ENCODE measurements at regions not wholly inside any gene's neighbourhood (a gene's known extent, or its start where the extent isn't known, plus 50 kb on each side); places are given as distances from the start of the nearest gene placed in this dataset.

- no peak overlapping the region for H3K4ac ChIP-seq (ENCODE audit: low read depth, low read length)
- CTCF ChIA-PET: no interaction called here
- dilution Hi-C loops (cut with HindIII; ENCODE audit: low sequenced_read_pairs, unreplicated experiment): no loop called here
- ATAC-seq (ENCODE audit: low read depth): no peak
- no peak for DNase-seq
- no CpG with 5 or more reads among the region's 1 CpG for WGBS, 2 experiments (ENCODE audit: extremely low coverage in 2 of 2, insufficient read length in 1 of 2)
- TF ChIP-seq, protein P1, sequence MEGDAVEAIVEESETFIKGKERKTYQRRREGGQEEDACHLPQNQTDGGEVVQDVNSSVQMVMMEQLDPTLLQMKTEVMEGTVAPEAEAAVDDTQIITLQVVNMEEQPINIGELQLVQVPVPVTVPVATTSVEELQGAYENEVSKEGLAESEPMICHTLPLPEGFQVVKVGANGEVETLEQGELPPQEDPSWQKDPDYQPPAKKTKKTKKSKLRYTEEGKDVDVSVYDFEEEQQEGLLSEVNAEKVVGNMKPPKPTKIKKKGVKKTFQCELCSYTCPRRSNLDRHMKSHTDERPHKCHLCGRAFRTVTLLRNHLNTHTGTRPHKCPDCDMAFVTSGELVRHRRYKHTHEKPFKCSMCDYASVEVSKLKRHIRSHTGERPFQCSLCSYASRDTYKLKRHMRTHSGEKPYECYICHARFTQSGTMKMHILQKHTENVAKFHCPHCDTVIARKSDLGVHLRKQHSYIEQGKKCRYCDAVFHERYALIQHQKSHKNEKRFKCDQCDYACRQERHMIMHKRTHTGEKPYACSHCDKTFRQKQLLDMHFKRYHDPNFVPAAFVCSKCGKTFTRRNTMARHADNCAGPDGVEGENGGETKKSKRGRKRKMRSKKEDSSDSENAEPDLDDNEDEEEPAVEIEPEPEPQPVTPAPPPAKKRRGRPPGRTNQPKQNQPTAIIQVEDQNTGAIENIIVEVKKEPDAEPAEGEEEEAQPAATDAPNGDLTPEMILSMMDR (conservative IDR thresholded peaks at IDR 0.05; ENCODE audit: low read depth, low read length): no peak
- TF ChIP-seq FOS (IDR thresholded peaks at IDR 0.05; ENCODE audit: low read depth, low read length): no peak
- TF ChIP-seq CHD1 (IDR thresholded peaks at IDR 0.05; ENCODE audit: low read depth, low read length): no peak
- no peak for TF ChIP-seq POLR2A (IDR thresholded peaks at IDR 0.05; ENCODE audit: low read depth, low read length)
- no peak for TF ChIP-seq MXI1 (IDR thresholded peaks at IDR 0.05; ENCODE audit: borderline replicate concordance, low read depth, low read length)
- no peak for TF ChIP-seq RAD21 (IDR thresholded peaks at IDR 0.05; ENCODE audit: low read length)
- no peak overlapping the region for H3K23ac ChIP-seq (ENCODE audit: low read depth, low read length)
- no peak overlapping the region for H2AK5ac ChIP-seq (ENCODE audit: low read depth, low read length)
- no peaks in the 10 kb centered on the region for H3K27me3 ChIP-seq (ENCODE audit: control insufficient read depth, insufficient read depth, low read length)
- H3K4me3 ChIP-seq (ENCODE audit: insufficient read depth, low read depth, low read length): no peak overlapping the region
- no peak overlapping the region for H3K27ac ChIP-seq (ENCODE audit: insufficient read depth, low read length)
- no peaks in the 10 kb centered on the region for H3K4me1 ChIP-seq (ENCODE audit: control insufficient read depth, insufficient read depth, low read length)
- no peak overlapping the region for H3K56ac ChIP-seq (ENCODE audit: extremely low read depth, insufficient read depth, low read length)
- H2BK15ac ChIP-seq (ENCODE audit: low read depth, low read length): no peak overlapping the region
- BruUV-seq (replicated peaks): no TSS peak
- POLR2A ChIA-PET (ENCODE audit: unreplicated experiment): no interaction called here
- H3K14ac ChIP-seq (replicated peaks; ENCODE audit: low read depth, low read length): no peak overlapping the region
- H2BK20ac ChIP-seq (ENCODE audit: low read depth, low read length): no peak overlapping the region
- no peak overlapping the region for H2AFZ ChIP-seq (replicated peaks; ENCODE audit: low read length, poor library complexity)
- no peak overlapping the region for H2AK9ac ChIP-seq (replicated peaks; ENCODE audit: low read depth, low read length, poor library complexity)
- H4K8ac ChIP-seq (ENCODE audit: low read depth in 2 of 2, low read length in 2 of 2): no peak overlapping the region
- H3K9ac ChIP-seq (ENCODE audit: low read depth, low read length): no peak overlapping the region
- H4K5ac ChIP-seq (ENCODE audit: low read depth, low read length): no peak overlapping the region
- H3K79me1 ChIP-seq (ENCODE audit: low read depth in 1 of 2, low read length in 2 of 2): no peaks in the 10 kb centered on the region
- H3K36me3 ChIP-seq (ENCODE audit: control insufficient read depth, insufficient read depth, low read length): no peaks in the 10 kb centered on the region
- no peak overlapping the region for H3K18ac ChIP-seq (ENCODE audit: low read depth, low read length)
- H4K91ac ChIP-seq (ENCODE audit: insufficient read depth, low read depth, low read length): no peak overlapping the region
- H3K9me1 ChIP-seq (ENCODE audit: insufficient read depth, low read length): no peaks in the 10 kb centered on the region
- H4K20me1 ChIP-seq (ENCODE audit: insufficient read depth, low read length): no peaks in the 10 kb centered on the region
- intact Hi-C loops (cut with micrococcal nuclease): no loop called here
- H3K4me2 ChIP-seq (ENCODE audit: low read depth, low read length): no peak overlapping the region
- no peak overlapping the region for H2BK5ac ChIP-seq (ENCODE audit: low read depth, low read length, poor library complexity, severe bottlenecking)
- H2BK120ac ChIP-seq (ENCODE audit: low read depth, low read length): no peak overlapping the region
- peaks cover 7% of the 10 kb centered on the region; the same call in 1 of the 2 replicates for H3K9me3 ChIP-seq (ENCODE audit: control insufficient read depth, insufficient read depth, low read length)
- in situ Hi-C loops (cut with MboI; ENCODE audit: low sequenced_read_pairs): no loop called here
Observed at GRCh38 chr1:213670692-213671023, 317.1 kb upstream of the PROX1 start.

All from IMR-90 (cell line).